Peyer's patch (tissue), 4 donors: ENCODE measurements at regions not wholly inside any gene's neighbourhood (a gene's known extent, or its start where the extent isn't known, plus 50 kb on each side); places are given as distances from the start of the nearest gene placed in this dataset.

ENCODE experiments used
- DNase-seq, 3 donors: peaks; one replicate each; pipeline ENCODE4 v3.0.0-alpha.2; 2017 to 2019
- H3K27ac ChIP-seq, 4 donors: fragments of 200-600 bp; sonication (generic); one replicate each; pipeline ENCODE4 v1.5.1; 2016 to 2019
- H3K27me3 ChIP-seq, 2 donors: fragments of 200-600 bp; sonication (generic); one replicate each; pipeline ENCODE4 v1.5.1; 2019
- H3K36me3 ChIP-seq, 3 donors: fragments of 200-600 bp; sonication (generic); one replicate each; pipeline ENCODE4 v1.5.1; 2016 to 2019
- H3K4me1 ChIP-seq, 4 donors: fragments of 200-600 bp; sonication (generic); one replicate each; pipeline ENCODE4 v1.5.1; 2016 to 2019
- H3K4me3 ChIP-seq, 4 donors: fragments of 200-600 bp; sonication (generic); 1 replicate in 3 of 4; 2 replicates in 1 of 4; pipeline ENCODE4 v1.5.1; 2016 to 2019; ENCODE audit warnings: mild to moderate bottlenecking in 1 of 4
- H3K9me3 ChIP-seq, 4 donors: fragments of 200-600 bp; sonication (generic); one replicate each; pipeline ENCODE4 v1.5.1; 2016 to 2019; ENCODE audit warnings: mild to moderate bottlenecking in 1 of 4
- POLR2A ChIP-seq, 2 donors: fragments of 450-650 bp; IDR thresholded peaks; one replicate each; pipeline ENCODE4 v1.5.1; 2017; ENCODE audit warnings: antibody characterized with exemption in 2 of 2, mild to moderate bottlenecking in 2 of 2, moderate library complexity in 2 of 2
- TF ChIP-seq, protein P1 (sequence below), 6 experiments: fragments of 450-650 bp in 4 of 6; fragments of 200-600 bp in 2 of 6; sonication (generic) in 1 of 6; IDR thresholded peaks; one replicate each; pipeline ENCODE4 v1.5.1; 2017 to 2019; ENCODE audit warnings: antibody characterized with exemption in 6 of 6, mild to moderate bottlenecking in 3 of 6, moderate library complexity in 1 of 6

DNA sequence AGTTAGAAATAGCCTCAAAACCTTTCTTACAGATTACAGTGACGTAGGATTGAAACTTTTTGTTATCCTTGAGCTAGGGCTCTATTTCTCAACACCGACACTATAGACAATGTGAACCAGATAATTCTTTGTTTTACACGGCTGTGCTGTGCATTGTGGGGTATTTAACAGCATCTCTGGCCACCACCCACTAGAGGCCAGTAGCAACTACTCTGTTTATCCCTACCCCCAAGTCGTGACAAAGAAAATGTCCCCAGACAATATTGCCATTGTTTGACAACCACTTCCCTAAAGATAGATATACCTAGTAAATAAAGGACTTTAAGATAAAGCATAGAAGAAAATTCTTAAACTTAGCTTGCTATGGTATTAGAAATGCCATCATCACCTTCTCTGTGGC, 359.6 kb downstream of the ARL4A start:
- Histone ChIP-seq H3K27ac (no peak overlapping the region), H3K27me3 (no peaks in the 10 kb centered on the region), H3K4me1 (no peaks in the 10 kb centered on the region), H3K36me3 (no peaks in the 10 kb centered on the region), H3K9me3 (no peaks in the 10 kb centered on the region), H3K4me3 (no peak overlapping the region)
- no peak for TF ChIP-seq POLR2A (IDR thresholded peaks at IDR 0.05)
- TF ChIP-seq, protein P1, sequence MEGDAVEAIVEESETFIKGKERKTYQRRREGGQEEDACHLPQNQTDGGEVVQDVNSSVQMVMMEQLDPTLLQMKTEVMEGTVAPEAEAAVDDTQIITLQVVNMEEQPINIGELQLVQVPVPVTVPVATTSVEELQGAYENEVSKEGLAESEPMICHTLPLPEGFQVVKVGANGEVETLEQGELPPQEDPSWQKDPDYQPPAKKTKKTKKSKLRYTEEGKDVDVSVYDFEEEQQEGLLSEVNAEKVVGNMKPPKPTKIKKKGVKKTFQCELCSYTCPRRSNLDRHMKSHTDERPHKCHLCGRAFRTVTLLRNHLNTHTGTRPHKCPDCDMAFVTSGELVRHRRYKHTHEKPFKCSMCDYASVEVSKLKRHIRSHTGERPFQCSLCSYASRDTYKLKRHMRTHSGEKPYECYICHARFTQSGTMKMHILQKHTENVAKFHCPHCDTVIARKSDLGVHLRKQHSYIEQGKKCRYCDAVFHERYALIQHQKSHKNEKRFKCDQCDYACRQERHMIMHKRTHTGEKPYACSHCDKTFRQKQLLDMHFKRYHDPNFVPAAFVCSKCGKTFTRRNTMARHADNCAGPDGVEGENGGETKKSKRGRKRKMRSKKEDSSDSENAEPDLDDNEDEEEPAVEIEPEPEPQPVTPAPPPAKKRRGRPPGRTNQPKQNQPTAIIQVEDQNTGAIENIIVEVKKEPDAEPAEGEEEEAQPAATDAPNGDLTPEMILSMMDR (IDR thresholded peaks at IDR 0.05), result no peak
- DNase-seq, result no peak

DNA sequence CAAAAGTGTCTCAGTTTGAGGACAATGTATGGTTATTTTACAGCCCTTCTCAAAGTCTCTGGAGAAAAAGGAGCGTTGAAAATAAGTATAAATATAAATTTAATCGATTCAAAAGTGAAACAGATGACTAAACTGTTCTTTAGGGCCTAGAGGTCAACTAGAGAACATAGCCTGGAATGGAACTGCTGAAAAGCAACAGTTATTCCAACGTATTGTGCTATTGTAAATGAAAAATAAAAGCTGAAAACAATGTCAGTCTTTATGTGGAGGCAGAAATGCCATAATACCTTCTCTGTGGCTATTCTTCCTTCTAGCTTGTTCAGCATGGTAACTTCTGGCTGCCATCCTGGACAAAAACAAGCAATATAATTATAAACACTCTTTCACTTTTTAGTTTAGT, 362.5 kb downstream of the ARL4A start:
- no peaks in the 10 kb centered on the region for H3K36me3 ChIP-seq
- H3K9me3 ChIP-seq, result no peaks in the 10 kb centered on the region
- H3K27ac ChIP-seq, result no peak overlapping the region
- TF ChIP-seq, protein P1 (IDR thresholded peaks at IDR 0.05), result no peak
- no peak for TF ChIP-seq POLR2A (IDR thresholded peaks at IDR 0.05)
- no peak for DNase-seq
- H3K27me3 ChIP-seq, result no peaks in the 10 kb centered on the region
- no peak overlapping the region for H3K4me3 ChIP-seq
- H3K4me1 ChIP-seq, result no peaks in the 10 kb centered on the region

DNA sequence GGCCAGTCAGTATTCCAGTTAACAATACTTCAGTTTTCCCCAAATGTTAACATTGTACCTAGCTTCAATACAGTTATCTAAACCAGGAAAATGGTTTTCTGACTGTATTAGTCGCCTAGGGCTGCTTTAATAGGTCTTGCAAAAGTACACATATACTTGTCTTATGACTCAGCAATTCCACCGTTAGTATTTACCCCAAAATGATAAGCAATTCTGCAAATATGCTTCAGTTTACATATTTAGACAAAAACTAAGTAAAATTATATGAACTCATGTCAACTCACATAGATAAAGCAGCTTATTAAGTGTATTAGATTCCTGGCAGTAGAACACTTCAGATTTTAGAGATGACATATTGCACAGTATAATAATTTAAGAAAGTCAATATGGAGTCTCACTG, 363.3 kb downstream of the ARL4A start:
- no peak for DNase-seq
- Histone ChIP-seq H3K27me3 (no peaks in the 10 kb centered on the region), H3K9me3 (no peaks in the 10 kb centered on the region), H3K4me1 (no peaks in the 10 kb centered on the region), H3K27ac (no peak overlapping the region), H3K36me3 (no peaks in the 10 kb centered on the region), H3K4me3 (no peak overlapping the region)
- TF ChIP-seq, protein P1 (IDR thresholded peaks at IDR 0.05), result no peak
- TF ChIP-seq POLR2A (IDR thresholded peaks at IDR 0.05), result no peak

DNA sequence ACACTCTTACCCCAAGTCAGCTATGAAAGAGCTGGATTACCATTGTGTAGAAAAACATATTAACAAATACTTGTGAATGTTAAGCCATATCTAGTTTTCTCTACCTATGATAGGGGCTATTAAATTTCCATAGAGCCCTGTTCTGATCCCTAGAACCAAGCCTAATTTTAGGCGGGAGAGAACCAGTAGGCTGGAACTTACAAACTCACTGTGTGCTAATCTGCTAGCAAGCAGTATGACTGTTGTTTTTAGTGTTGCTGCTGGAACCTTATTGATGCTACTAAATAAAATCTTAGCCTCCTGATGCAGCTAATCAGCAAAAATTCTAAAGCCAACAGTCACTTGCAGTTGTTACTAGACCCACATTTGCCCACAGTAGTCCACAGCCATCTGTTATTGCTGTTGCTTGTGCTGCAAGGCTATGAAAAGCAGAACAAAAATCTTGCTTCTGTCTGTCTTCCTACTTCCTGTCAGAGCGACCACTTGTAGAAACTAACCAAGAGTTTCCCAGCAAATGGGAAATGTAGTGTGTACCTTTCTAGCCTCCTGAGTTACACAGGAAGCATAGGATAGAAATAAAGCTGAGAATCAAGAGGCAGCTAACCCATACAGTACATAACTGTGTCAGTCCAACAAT, 368.4 kb downstream of the ARL4A start:
- H3K36me3 ChIP-seq, result no peaks in the 10 kb centered on the region
- H3K27me3 ChIP-seq, result no peaks in the 10 kb centered on the region
- peak in 1 of 3 donors; percentile 20 for DNase-seq
- H3K27ac ChIP-seq, result peak overlapping the region in 1 of 4 donors; percentile 60
- no peak overlapping the region for H3K4me3 ChIP-seq
- H3K9me3 ChIP-seq, result no peaks in the 10 kb centered on the region
- TF ChIP-seq, protein P1 (IDR thresholded peaks at IDR 0.05), result no peak
- no peak for TF ChIP-seq POLR2A (IDR thresholded peaks at IDR 0.05)
- no peaks in the 10 kb centered on the region for H3K4me1 ChIP-seq

DNA sequence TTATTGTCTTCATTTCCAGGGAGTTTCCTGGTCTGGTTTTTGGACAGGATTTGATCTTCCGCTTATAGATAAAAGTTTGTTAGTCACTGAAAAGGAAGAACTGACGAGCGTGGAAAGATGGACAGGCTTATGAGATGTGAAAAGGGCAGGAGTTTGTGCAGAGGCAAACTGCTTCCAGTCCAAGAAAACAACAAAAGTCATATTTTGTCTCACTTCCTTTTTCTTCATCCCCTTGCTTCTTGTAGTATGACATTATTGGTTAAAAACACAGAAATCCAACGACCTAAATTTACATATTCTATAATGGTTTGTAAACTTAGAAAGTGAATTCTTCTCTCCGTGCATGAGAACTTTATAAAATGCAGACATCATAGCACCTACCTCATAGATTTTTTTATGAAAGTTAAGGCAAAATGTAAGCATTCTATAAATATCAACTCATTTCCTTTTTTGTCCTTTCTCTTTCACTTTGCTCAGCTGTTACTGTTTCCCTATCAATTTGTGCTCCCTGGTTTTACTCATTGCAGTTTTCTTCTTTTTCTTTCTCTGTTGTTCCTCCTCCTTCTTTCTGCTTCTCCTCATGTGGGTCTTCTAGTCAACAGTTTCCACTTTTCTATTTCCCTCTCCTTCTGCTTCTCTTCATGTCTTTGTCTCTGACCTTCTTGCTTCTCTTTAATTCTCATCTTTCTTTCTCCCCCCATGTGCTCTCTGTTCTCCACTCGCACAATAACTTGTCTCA, 370.2 kb downstream of the ARL4A start:
- TF ChIP-seq POLR2A (IDR thresholded peaks at IDR 0.05), result no peak
- TF ChIP-seq, protein P1 (IDR thresholded peaks at IDR 0.05), result no peak
- no peak for DNase-seq
- H3K27ac ChIP-seq, result peak overlapping the region in 3 of 4 donors; percentile 14 to 60 (median 18)
- H3K4me3 ChIP-seq, result peak overlapping the region in 1 of 4 donors; percentile 7
- H3K9me3 ChIP-seq, result no peaks in the 10 kb centered on the region
- no peaks in the 10 kb centered on the region for H3K4me1 ChIP-seq
- H3K36me3 ChIP-seq, result no peaks in the 10 kb centered on the region
- H3K27me3 ChIP-seq, result no peaks in the 10 kb centered on the region
